HG03103 (cell line): ENCODE measurements at regions not wholly inside any gene's neighbourhood (a gene's known extent, or its start where the extent isn't known, plus 50 kb on each side); places are given as distances from the start of the nearest gene placed in this dataset.
"Not testable (repeated sequence)": the region's sequence is repeated elsewhere in the genome, so short reads cannot be mapped to it uniquely, and the experiment has no call there.

ENCODE experiments used
- ATAC-seq: cut with Tn5 transposase; IDR thresholded peaks from one replicate; pipeline ENCODE4 v1.9.1; 2021; ENCODE audit warnings: low read depth; ENCODE audit not compliant: unreplicated experiment

- ATAC-seq: no peak
Measured at GRCh38 chr10:117741524-117741923, 199.0 kb downstream of the EMX2 start.

DNA sequence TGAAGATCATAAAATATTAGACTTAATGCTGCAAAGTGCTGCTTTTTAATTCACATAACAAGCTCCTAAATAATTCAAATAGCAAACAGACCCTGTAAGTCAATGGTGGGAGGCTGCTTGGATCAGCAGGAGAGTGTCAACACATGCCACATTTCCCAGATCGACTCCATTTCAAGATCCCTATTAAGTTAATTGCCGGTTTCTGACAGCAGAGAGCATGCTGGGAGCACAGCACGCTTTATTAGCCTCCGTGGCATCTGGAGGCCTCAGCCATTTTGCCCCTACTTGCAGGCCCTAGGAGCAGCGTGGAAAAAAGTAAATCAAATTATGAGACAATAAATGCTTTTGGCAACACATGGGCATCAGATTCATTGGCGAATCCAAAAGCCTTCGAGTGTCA lies 201.0 kb downstream of the EMX2 start:
- ATAC-seq: no peak

- ATAC-seq: no peak
Measured at GRCh38 chr10:117745301-117745700, 202.8 kb downstream of the EMX2 start.

DNA sequence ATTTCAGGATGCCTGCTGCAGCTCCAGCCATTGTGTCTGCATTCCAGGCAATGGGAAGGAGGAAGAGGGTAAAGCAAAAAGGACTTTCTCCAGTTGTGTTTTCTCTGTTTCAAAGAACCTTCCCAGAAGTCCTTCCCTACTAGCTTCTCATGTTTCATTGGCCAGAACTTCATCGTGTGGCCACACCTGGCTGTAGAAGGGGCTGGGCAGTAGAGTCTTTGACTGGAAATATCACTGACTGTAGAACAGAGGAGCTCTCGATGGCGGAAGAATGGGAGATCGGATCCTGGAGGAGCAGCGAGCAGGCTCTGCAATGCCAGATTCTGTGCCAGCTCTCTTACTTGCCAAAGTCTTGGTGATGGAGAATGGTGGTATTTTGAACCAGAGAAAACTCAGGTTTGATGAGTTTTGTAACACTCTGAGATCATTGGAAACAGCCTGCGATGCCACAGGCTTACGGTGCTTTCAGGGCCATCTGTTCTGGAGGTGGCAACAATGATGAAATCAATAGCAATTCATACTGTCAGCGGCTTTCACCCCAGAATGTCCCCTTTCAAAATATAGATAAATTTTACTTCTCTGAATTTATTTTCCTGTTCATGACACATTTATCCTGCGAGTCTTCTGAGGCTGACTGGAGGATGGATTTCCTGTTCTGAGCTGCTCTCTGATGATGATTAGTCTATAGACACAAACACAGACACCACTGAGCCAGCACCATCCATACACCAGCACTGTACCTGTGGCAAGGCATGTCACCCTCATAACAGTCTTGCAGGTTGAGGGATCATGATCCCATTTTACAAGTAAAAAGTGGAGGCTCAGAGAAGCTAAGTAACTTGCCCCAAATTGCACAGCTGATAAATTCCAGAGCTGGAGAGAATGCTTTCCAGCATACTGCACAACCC lies 204.2 kb downstream of the EMX2 start:
- ATAC-seq: no peak

DNA sequence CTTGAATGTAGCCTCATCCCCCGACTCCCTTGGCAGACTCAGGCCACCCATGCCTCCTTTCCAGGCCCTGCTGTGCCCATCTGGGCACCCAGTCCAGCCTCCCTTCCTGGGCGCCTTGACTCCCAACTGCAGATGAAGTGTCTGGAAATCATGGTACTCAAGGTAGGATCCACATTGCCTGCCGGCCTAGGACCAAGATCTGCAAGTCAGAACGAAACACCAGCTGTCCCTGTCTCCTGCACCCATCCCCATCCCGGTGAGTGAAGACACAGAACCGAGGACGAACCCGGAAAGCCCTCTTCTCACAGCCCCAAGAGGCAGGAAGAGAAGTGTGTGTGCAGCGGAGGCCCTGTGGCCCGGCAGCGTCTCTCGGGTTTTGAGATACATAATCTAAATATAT lies 205.1 kb downstream of the EMX2 start:
- no peak for ATAC-seq

DNA sequence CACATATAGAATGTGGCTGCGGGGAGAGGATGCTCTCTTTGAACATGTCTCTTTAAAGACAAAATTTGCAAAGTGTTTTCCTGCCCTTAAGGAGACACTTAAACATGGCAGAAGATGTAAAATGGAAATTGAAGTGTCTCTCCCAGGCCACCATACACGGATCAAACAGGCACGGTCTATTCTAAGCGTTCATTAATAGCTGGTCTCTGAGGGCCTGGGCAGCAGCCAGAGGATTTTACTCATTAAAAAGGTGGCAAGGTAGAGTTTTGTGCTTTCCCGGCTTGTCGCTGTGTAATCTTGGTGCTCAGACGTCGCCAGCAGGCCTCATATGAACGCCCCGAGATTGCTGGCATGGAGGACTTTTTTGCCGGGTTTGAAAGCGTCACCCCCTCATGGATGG lies 205.5 kb downstream of the EMX2 start:
- no peak for ATAC-seq

DNA sequence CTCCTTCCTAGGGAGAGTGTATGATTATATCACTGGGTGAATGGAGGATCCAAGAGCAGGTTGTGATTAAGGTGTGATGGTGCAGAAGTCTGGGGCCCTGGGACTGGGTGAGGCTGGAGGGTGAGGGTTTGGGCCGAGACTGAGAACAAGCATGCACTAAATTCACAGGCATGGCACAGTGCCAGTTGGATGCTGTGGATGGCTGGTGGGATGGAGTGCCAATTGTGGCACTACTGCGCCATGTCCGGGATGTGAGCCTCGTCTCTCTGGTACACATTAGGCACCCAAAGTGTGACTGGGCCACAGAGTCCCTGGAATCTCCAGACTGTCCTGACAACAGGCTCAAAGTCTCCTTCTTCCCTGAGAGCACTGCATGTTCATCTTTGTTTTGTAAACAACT lies 208.1 kb downstream of the EMX2 start:
- ATAC-seq: no peak

DNA sequence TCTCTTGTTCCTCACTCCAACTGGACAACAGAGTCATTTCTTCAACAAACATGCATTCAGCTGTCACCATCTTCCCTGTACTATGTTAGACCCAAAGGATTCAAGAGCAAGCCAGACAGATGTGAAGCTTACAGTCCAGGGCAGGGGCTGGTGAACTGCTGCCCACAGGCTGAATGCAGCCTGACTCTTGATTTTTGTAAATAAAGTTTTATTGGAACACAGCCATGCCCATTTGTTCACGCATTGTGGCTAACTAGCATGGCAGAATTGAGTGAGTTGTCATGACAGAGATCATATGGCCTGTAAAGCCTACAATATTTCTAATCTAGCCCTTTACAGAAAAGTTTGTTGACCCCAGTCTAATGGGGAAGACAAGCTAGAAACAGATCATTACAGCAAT lies 208.7 kb downstream of the EMX2 start:
- ATAC-seq: no peak

DNA sequence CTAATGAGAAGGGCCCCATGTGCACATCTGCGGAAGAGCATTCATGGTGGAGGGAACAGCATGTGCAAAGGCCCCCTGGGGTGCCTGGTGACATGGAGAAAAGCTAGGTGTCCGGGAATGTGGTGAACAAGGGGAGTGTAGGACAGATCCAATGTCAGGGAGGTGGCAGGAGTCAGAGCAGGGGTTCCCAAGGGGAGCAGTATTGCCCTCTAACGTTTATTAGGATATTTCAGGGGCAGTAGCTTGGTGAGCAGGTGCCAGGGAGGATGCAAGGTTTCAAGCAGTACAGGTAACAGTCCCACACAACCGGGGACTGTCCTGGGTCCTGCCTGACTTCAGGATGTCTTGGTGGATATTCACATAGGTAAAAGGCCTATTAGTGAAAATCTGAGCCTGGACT lies 209.6 kb downstream of the EMX2 start:
- no peak for ATAC-seq

DNA sequence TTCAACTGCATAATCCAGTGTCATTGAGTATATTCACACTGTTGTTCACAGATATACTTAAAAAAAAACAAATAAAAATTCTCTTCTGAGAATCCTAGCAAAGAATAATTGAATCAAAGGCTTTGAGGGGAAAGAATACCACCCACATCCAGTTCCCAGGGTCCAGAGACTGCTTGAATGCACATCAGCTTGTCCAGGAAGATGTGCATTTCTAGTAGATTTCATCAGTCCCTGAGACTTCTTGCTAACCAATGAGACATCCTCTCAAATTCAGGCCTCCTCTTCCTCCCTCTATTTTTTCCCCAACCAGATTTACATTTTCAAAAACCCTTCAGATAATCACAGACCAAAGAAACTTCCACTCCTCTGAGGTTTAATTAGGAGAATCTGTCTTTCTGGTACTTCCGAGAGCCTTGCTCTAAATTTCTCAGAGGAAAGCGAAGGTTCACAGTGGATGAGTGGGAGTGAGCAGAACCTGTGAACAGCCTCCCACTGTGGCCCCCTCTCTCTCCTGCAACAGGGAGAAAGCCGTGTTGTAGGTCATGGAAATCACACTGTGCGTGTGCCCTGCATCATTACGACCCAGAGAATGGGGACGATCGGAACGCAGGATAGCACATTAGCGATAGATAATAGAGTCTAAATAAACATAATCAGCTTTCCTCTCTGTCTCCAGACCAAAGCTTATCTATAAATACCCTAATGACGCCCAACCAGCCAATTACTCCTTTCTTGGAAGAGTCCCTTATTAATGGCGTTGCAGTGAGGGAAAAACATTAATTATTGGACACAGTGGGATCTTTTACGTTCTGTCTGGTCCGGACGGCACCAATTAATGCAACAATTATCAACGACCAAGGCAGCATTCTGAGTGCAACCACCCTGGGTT lies 212.5 kb downstream of the EMX2 start:
- ATAC-seq: no peak

- ATAC-seq: no peak
Measured at GRCh38 chr10:117755659-117756014, 213.1 kb downstream of the EMX2 start.

DNA sequence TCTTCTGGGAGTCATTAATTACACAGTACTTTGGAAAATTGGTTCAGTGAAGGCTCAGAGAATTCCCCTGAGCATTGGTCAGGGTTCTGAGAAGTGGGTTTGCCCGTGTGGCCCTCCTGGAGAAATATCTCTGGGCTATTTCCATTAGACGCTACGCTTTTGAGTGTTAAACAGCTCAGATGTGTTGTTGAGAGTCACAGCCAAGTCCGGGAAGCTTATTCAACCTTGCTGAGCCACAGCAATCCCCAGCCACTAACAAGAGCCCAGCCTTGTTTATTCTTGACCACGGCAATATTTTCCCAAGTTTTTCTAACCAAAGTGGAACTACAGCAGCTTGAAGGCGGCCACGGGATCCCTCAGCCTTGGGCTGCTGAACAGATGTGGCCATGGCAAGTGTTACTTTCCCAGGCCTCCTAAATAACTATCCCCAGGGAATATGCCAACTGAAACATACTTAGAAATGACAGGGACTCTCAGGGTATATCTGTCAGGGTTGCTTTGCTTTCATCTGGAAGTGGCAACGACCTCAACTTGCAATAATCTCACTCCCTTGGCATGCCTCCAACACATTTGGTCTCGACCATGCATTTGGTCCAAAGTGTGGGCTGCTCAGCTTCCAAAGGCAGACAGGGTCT lies 214.7 kb downstream of the EMX2 start:
- no peak for ATAC-seq

DNA sequence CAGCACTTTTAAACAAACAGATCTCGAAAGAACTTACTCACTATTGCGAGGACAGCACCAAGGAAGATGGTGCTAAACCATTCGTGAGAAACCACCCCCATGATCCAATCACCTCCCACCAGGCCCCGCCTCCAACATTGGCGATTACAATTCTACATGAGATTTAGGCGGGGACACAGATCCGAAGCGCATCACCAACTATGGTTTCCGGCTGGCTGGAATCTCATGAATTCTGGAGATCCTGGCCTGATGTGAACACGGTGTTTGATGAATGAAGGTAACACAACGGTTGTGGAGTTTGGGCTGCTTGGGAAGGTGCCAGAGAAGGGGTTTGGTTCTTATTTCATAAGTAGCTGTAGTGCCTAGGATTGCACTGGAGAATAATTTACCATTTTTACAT lies 216.7 kb downstream of the EMX2 start:
- ATAC-seq: no peak

DNA sequence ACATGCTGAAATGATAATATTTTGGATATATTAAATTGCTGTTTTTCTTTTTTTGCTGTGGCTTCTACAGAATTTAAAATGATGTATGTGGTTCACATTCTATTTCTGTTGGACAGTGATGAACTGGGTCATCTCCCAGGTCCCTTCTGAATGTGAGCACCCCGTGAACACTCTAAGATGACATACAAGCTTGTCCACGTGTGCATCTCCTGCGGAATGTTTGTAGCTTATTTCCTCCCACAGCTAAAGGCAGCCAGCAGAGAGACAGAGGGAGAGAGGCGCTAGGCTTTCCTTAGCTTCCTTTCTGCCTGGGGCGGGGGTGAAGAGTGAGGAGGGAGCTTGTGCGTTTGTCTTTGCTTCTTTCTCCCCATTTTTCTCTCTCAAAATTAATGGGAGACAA lies 219.1 kb downstream of the EMX2 start:
- ATAC-seq: no peak

DNA sequence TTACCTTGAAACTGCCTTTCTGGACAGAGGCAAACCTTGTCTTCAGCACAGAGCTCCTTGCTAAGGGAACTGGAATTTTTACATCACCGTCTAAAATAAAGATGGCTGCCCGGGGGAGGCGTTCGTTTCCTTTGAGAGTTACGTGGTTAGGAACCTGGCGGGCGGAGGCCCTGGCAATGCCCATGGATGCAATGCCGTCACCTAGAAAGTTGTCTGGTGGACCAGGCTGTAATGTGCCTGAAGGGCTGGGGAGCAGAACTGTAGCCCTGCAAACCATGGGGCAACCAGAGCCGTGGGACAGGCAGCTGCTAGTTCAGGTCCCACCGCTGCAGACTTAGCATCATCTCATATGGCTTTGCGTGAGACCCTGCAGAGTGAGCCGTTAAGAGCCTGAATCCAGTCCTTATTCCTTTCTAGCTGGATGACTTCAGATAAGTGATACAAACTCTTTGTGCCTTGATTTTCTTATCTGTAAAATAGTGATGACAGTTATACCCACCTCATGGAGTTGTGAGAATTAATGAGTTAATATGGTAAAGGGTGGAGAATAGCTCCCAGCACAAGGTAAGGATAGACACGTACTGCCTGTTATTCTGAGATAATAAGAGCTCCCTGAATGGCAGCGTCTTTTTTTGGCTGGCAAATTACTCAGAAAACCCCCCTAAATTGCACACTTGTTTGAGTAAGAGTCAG lies 219.7 kb downstream of the EMX2 start:
- no peak for ATAC-seq

DNA sequence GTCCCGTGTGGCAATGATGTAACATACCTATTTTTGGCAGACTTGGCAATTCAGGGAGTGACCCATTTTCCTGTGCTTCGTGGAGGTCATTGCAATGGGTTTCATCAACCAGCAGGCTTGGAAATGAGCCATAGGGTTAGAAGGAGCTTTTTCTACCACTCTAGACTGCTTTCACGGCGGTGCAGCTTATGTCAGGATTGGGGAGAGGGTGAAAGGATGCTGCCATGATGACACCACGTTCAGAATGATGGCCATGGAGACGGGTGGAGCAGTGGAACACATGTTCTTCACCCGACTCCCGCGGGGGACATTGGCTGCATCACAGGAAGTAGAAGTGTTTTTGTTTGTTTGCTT lies 220.2 kb downstream of the EMX2 start:
- no peak for ATAC-seq

GRCh38 chr10:117763528-117763927 lies 221.0 kb downstream of the EMX2 start:
- ATAC-seq: no peak

- no peak for ATAC-seq
Measured at GRCh38 chr10:117768333-117769042, 225.9 kb downstream of the EMX2 start.

DNA sequence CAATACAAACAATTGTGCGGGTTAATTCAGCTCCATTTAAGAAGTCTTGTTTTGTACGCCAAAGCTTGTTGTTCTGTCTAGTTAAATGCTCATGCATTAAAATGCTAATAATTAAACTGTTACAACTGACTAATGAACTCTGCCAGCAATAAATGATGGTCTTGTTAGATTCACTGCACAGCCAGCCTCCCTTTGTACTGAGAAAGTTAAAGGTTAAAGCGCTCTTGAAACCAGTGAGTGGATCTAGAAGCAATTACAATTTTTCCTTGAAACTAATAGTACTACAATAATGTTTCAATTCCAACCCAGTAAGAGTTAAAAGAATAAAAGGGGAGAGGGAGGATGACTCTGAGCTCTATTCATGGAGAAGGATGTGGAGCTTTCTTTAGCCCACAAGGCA lies 233.0 kb downstream of the EMX2 start:
- no peak for ATAC-seq

DNA sequence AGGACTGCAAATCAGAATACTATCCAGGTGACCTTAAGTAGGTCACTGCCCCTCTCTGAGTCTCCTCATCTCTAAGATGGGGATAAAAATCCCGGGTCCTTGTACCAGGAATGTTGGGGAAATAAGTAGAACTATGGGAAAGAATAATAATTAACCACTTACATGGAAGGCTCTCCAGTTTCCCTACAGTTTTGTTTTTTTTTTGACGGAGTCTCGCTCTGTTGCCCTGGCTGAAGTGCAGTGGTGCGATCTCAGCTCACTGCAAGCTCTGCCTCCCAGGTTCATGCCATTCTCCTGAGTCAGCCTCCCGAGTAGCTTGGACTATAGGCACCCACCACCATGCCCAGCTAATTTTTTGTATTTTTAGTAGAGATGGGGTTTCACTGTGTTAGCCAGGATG lies 234.7 kb downstream of the EMX2 start:
- not testable (repeated sequence) for ATAC-seq
